ENCODE measurements at regions not wholly inside any gene's neighbourhood (a gene's known extent, or its start where the extent isn't known, plus 50 kb on each side); places are given as distances from the start of the nearest gene placed in this dataset.

DNA sequence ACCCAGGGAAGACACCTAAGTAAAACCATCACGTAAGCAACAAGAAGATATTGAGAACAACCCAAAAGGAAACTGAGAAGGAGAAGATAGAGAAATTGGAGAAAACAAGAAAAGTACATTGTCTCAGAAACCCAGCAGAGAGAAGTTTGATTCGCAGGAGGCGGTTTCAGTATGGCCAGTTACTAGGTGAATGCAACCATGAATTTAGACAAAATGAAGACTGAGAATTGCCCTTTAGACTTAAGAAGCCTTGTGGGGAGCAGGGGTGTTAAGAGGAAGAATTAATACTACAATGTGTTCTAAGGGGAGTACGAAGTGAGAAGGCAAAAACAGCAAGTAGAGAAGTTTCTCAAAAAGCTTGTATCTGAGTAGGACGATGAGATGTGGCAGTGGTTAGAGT lies 229.3 kb upstream of the NEIL3 start:
- H3K27me3 ChIP-seq, result no peaks in the 10 kb centered on the region
- no peak overlapping the region for H3K4me3 ChIP-seq
- intact Hi-C loops (cut with DNase I), result no loop called here
- no peaks in the 10 kb centered on the region for H3K9me3 ChIP-seq
- TF ChIP-seq, protein P1, sequence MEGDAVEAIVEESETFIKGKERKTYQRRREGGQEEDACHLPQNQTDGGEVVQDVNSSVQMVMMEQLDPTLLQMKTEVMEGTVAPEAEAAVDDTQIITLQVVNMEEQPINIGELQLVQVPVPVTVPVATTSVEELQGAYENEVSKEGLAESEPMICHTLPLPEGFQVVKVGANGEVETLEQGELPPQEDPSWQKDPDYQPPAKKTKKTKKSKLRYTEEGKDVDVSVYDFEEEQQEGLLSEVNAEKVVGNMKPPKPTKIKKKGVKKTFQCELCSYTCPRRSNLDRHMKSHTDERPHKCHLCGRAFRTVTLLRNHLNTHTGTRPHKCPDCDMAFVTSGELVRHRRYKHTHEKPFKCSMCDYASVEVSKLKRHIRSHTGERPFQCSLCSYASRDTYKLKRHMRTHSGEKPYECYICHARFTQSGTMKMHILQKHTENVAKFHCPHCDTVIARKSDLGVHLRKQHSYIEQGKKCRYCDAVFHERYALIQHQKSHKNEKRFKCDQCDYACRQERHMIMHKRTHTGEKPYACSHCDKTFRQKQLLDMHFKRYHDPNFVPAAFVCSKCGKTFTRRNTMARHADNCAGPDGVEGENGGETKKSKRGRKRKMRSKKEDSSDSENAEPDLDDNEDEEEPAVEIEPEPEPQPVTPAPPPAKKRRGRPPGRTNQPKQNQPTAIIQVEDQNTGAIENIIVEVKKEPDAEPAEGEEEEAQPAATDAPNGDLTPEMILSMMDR (IDR thresholded peaks at IDR 0.05), result no peak
- H3K36me3 ChIP-seq, result no peaks in the 10 kb centered on the region
- DNase-seq (no peak), ATAC-seq (no peak)
- no peak overlapping the region for H3K27ac ChIP-seq
- no peaks in the 10 kb centered on the region for H3K4me1 ChIP-seq

- TF ChIP-seq, protein P1 (IDR thresholded peaks at IDR 0.05), result no peak
- Histone ChIP-seq H3K36me3 (no peaks in the 10 kb centered on the region), H3K4me3 (no peak overlapping the region), H3K4me1 (no peaks in the 10 kb centered on the region), H3K27me3 (no peaks in the 10 kb centered on the region), H3K27ac (no peak overlapping the region), H3K9me3 (no peaks in the 10 kb centered on the region)
- intact Hi-C loops (cut with DNase I), result no loop called here
- no peak for DNase-seq
- peak; percentile 13 for ATAC-seq
These were observed 222.6 kb upstream of the NEIL3 start for GRCh38 chr4:177087060-177087459.

- Histone ChIP-seq H3K4me1 (no peaks in the 10 kb centered on the region), H3K36me3 (no peaks in the 10 kb centered on the region), H3K27me3 (no peaks in the 10 kb centered on the region), H3K9me3 (no peaks in the 10 kb centered on the region), H3K27ac (no peak overlapping the region), H3K4me3 (no peak overlapping the region)
- no peak for DNase-seq
- intact Hi-C loops (cut with DNase I), result no loop called here
- ATAC-seq, result no peak
- TF ChIP-seq, protein P1 (IDR thresholded peaks at IDR 0.05), result no peak
These were observed 222.2 kb upstream of the NEIL3 start for GRCh38 chr4:177087499-177087898.

DNA sequence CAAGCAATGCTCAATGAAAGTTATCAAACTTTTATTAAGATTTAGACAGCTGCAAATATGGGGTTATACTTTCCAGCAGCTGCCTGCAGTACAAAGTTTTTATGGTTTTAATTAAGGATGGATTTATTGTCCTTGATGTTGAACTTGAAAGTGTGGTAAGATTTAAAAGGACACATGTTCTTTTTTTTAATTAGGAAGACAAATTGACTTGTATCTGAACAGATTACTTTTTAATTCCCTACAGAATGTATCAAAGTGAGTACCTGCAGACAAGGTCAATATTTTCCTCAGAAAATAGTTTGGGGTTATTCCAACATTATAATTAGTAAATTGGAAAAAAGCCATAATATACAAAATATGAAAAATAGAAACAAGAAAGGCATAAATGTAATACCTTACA lies 218.2 kb upstream of the NEIL3 start:
- H3K4me3 ChIP-seq, result no peak overlapping the region
- no peak overlapping the region for H3K27ac ChIP-seq
- no peak for DNase-seq
- TF ChIP-seq, protein P1 (IDR thresholded peaks at IDR 0.05), result no peak
- ATAC-seq, result no peak
- H3K9me3 ChIP-seq, result no peaks in the 10 kb centered on the region
- intact Hi-C loops (cut with DNase I), result no loop called here
- no peaks in the 10 kb centered on the region for H3K36me3 ChIP-seq
- no peaks in the 10 kb centered on the region for H3K4me1 ChIP-seq
- H3K27me3 ChIP-seq, result no peaks in the 10 kb centered on the region

DNA sequence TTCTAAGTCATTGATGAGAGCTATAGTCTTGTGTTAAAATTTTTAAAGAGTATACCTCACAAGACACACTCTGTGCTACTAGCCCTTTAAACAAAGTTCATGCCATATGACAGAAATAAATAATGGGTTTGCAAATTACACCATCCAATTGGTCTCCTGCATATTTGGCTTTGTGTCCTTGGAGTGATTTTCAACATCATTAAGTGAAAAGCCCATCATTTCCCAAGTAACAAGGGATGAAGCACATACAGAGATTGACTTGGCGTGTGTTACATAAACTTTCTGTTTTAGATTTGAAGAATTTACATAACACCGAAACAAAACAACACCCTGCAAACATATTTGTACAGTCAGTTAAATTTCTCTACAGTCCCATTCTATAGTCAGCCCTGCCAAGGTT lies 216.9 kb upstream of the NEIL3 start:
- ATAC-seq (no peak), DNase-seq (no peak)
- intact Hi-C loops (cut with DNase I), result no loop called here

GRCh38 chr4:177093964-177094363 lies 215.7 kb upstream of the NEIL3 start:
- H3K4me1 ChIP-seq, result no peaks in the 10 kb centered on the region
- TF ChIP-seq, protein P1 (IDR thresholded peaks at IDR 0.05), result no peak
- no peaks in the 10 kb centered on the region for H3K27me3 ChIP-seq
- intact Hi-C loops (cut with DNase I), result no loop called here
- ATAC-seq, result no peak
- no peaks in the 10 kb centered on the region for H3K9me3 ChIP-seq
- H3K4me3 ChIP-seq, result no peak overlapping the region
- no peak for DNase-seq
- no peaks in the 10 kb centered on the region for H3K36me3 ChIP-seq
- H3K27ac ChIP-seq, result no peak overlapping the region

More for the DNA sequence above, 216.9 kb upstream of the NEIL3 start:
- Histone ChIP-seq H3K27ac (no peak overlapping the region), H3K4me1 (no peaks in the 10 kb centered on the region), H3K27me3 (no peaks in the 10 kb centered on the region), H3K9me3 (no peaks in the 10 kb centered on the region), H3K4me3 (no peak overlapping the region), H3K36me3 (no peaks in the 10 kb centered on the region)
- TF ChIP-seq, protein P1 (IDR thresholded peaks at IDR 0.05), result no peak

Data from upper lobe of right lung (tissue), 1 donor.